C4-2B (cell line): ENCODE measurements at regions not wholly inside any gene's neighbourhood (a gene's known extent, or its start where the extent isn't known, plus 50 kb on each side); places are given as distances from the start of the nearest gene placed in this dataset.
"Not testable (repeated sequence)": the region's sequence is repeated elsewhere in the genome, so short reads cannot be mapped to it uniquely, and the experiment has no call there.

Experiments
- CTCF ChIP-seq: fragments of 450-650 bp; conservative IDR thresholded peaks from 2 replicates; pipeline ENCODE4 v1.5.1; 2017; ENCODE audit warnings: mild to moderate bottlenecking
- ZFX ChIP-seq: fragments of 450-650 bp; IDR thresholded peaks from 2 replicates; pipeline ENCODE4 v1.6.1; 2017

- TF ChIP-seq CTCF, ZFX: not testable (repeated sequence)
Measured at GRCh38 chr11:89607497-89607896, 102.6 kb upstream of the TRIM77 start.
